NCI-H146 (cell line): ENCODE measurements at regions not wholly inside any gene's neighbourhood (a gene's known extent, or its start where the extent isn't known, plus 50 kb on each side); places are given as distances from the start of the nearest gene placed in this dataset.
"Not testable (repeated sequence)": the region's sequence is repeated elsewhere in the genome, so short reads cannot be mapped to it uniquely, and the experiment has no call there.

Experiments used
- DNase-seq: peaks from one replicate; lab custom pipeline; 2025; lab: John Stamatoyannopoulos, UW

DNA sequence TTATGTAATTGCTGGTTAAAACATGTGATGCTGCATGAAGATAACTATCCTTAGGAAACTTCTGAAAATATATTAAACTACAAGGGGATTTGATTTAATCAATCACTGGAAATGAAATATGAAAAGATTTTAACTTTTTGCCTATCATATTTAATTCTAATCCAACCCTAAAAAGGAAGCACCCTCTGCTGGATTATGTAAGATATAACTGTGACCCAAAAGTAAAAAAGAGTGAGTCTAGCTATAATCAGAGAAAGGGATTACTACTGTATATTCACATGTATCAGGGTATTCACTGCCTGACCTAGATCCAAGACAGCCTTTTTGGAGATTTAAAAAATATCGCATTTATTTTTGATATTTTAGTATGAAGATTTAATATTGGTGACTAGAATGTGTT lies 295.5 kb downstream of the MDFIC start:
- DNase-seq: no peak

DNA sequence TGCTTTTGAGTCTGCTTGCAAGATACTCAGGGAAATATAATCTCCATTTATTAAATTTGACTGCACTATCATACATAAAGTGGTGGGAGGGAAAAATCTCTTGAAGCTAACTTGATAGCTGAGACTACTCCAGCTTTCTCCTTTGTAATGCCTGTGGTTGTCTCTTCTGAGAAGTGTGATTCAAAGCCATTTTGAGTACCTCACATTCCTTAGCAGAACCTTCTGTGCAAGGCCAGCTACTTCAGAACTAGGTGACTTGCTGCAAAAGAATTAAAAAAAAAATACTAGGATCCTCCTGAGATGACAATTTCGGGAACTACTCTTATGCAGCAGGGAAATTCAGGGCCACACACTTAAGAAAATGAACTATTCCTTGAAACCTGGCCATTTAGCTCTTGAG lies 294.8 kb downstream of the MDFIC start:
- no peak for DNase-seq

DNA sequence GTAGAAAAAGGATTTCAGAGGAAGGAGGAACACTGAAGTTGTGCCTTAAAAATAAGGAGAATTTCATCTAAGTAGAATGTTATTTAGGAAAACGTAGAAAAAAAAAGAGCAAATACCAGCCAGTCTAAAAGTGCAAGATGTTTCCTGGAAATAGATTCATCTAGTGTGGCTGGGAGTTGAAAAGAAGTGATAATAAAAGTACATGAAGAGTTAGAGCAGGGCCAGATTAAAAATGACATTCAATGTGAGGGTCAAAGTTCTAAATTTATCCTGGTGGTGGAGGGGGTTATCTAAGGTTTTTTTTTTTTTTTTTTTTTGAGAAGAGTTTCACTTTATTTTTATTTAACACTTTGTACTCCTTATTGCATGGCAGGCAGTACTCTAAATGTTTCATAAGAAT lies 289.3 kb downstream of the MDFIC start:
- no peak for DNase-seq

DNA sequence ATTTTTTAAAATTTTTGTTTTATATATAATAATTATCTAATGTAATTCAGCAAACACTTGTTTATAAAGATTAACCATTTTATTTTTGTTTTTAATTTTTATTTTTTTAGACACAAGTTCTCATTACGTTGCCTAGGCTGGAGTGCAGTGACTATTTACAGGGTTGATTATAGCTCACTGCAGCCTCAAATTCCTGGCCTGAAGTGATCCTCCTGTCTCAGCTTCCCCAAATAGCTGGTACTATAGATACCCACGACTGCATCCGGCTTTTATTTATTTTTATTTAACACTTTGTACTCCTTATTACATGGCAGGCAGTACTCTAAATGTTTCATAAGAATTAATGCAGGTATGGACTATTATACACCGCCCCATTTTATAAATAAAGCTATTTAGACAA lies 288.7 kb downstream of the MDFIC start:
- DNase-seq: no peak

DNA sequence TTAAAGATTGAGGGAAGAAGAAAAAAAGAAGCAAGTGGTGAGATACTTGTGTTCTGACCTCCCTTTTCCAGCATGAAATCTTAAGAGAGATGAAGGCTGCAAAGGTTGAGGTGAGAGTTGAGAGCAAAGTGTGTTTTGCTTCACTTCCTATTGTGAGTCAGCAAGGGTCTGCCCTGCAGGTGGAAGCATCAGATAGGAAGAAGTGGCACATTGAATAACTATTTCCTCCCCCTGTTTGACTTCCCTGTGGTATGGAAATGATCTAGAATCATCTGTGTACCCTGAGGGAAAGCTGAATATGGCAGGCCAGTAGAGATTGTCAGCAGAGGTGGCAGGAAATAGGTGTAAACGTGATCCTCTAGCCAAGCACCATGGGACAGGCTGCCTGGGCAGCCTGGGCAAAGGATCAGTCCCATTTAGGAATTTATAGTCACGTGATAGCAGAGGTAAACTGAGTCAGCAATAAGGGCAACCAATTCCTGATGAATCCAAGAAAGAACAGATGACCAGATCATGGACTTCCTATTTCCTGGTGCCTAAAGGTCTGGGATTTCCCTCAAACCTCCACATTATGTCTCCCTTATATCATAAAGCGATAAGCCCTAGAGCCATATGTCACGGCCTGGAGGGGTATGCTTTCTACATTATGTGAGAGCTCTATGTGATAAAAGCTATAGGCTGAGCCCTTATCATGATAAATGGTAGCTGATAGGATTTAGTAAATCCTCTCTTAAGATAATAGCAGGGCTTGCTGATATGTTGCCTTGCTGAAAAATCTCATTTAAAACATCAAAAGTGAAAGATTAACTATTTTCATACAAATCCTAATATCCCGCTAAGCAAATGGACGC lies 287.0 kb downstream of the MDFIC start:
- DNase-seq: no peak

DNA sequence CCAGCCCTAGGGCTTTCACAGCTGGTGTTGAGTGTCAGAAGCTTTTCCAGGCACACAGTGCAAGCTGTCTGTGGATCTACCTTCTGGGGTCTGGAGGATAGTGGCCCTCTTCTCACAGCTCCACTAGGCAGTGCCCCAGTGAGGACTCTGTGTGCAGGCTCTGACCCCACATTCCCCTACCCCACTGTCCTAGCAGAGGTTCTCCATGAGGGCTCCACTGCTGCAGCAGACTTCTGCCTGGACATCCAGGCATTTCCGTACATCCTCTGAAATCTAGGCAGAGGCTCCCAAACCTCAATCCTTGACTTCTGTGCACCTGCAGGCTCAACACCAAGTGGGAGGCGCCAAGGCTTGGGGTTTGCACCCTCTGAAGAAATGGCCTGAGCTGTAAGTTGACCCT lies 284.5 kb downstream of the MDFIC start:
- not testable (repeated sequence) for DNase-seq

DNA sequence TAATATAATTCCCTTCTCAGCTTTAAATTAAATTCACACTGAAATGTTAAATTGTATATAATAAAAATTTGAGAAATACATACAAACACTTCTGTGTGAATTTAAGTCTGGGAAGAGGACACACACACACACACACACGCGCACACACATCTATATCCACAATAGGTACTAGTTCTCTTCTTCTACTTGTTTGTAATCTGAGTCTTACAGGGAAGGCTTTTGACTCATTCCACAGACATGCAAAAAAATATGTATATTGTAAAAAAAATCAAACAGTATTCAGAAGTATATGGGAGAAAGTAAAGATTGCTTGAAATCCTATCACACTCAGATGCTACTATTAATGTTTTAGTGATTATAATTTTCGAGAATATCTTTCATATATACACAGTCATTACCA lies 276.2 kb downstream of the MDFIC start:
- DNase-seq: no peak

DNA sequence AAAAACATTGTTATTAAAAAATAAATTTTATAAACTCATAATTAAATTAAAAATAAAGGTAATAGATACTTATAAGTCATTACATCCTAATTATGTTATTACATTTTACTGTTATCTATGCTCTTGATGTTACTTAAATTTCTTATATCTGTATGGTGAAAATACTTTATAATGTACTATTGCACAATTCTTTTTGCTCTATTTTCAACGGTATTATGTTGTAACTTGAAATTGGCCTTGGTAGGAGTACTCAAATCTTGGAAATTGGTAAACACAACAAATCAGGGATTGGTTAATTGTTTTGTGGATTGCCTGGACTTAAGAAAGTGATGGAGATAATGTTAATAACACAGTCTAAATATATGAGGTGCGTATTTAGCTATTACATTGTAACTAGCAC lies 273.3 kb downstream of the MDFIC start:
- DNase-seq: no peak

DNA sequence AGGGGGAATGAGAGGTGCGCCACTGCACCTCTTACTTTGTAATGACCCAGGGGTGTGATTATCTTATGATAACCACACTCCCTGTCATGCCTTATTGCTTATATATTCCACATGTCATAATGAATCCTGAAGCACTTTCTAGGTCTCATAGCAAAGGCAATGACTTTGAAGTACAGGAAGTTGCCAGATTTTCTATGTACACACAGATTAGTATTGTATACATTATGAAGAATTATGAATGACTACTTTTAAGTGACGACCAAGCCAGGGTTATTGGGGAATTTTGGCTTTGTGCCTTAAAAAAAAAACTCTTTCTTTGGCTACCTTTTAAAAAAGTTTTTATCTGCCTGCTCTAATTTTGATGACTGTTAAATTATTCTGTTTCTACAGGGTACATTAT lies 269.6 kb downstream of the MDFIC start:
- DNase-seq: no peak

DNA sequence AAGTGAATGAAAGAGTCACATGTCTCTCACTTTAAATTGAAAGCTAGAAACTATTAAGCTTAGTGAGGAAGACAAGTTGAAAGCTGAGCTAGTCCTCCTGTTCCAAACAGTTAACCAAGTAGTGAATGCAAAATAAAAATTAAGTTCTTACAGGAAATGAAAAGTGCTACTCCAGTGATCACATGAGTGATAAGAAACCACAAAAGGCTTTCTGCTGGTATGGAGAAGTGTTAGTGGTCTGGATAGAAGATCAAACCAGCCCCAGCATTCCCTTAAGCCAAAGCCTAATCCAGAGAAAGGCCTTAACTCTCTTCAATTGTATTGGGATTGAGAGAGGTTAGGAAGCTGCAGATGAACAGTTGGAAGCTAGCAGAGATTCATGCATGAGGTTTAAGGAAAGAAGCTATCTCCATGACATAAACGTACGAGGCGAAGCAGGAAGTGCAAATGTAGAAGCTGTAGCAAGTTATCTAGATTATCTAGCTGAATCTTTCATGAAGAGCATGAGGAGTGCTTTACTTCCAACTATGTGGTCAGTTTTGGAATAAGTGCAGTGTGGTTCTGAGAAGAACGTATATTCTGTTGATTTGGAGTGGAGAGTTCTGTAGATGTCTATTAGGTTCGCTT lies 261.6 kb downstream of the MDFIC start:
- DNase-seq: no peak

DNA sequence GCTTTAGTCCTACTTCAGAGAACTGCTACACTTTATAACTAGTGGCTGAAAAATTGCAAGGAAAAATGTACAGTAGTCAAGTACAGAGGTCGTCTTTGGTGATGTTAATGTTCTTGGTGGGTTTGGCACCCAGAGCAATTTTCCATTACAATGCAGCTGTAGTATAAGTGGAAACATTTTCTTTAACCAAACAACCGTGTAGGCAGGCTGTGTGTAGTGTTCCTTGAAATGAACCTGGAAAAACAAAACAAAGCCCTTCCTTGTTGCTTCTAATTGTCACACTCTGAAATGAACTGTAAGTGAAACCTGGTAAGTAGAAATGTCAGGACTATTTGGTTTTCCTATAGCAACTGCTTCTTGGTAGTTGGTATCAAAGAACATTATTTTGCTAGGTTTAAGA lies 256.9 kb downstream of the MDFIC start:
- no peak for DNase-seq

DNA sequence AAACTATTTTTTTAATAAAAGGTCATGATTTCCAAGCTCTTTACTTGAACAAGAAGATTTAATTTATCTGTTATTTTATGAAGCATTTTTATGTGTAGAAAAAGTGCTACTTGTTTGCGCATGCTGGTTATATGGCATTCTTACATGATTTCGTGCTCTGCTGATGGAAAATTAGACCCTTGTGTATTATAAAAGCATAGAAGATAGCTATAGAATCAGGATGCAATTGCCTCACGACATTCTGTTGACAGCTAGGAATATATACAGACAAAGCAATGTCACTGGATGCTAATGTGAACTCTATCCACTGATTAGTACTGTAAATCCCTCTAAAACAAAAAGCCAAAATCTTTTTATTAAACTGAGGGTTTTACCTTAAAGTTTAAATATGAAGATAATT lies 255.9 kb downstream of the MDFIC start:
- no peak for DNase-seq

DNA sequence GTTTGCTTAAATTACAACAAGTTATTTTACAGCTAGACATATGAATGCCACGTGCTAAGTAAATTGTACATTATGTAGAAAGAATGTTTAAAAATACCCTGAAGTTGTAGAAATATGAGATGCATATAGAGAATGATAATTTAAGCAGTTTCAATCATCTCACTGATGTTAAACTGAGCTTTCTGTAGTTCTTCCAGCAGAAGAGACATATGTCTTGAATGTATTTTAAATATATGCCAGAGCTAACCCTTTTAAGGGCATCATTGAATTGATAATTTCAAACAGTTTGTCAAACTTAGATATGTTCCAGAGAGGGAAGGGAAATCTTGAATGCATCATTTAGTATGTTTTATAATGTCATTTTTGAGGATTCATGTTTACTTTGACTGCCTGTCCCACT lies 255.2 kb downstream of the MDFIC start:
- no peak for DNase-seq

DNA sequence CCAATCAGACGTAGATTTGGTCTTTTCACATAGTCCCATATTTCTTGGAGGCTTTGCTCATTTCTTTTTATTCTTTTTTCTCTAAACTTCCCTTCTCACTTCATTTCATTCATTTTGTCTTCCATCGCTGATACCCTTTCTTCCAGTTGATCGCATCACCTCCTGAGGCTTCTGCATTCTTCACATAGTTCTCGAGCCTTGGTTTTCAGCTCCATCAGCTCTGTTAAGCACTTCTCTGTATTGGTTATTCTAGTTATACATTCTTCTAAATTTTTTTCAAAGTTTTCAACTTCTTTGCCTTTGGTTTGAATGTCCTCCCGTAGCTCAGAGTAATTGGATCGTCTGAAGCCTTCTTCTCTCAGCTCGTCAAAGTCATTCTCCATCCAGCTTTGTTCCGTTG lies 250.5 kb downstream of the MDFIC start:
- DNase-seq: not testable (repeated sequence)

DNA sequence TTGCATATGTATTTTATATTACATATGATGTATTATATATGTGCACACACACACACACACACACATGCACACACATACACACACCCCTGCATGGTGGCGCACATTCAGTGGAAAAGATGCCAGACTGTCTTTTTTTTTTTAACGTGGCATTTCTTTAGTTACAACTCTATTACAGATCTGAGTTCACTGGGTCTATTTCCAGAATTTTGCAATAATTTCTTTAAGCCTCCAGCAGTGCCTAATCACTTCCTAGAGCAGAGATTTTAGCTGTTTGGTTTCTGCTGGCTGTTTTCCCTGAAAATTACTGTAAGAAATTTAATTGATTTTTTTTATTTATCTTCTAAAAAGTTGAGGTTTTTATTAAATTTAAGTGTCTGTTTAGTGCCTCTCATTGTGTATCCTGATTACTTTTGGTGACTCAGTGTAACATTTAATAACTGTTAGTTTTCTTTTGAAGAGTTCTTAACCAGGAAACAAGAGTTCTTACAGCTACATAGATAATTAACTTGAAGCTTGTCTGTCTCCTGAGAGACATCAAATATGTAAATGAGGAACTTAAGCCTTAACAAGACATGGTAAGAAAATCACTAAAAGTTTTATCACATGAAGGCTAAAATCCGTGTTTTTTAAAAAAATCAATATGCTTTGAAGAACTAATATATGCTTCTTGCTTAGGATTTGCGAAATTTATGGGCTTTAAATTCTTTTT lies 232.0 kb downstream of the MDFIC start:
- DNase-seq: no peak

DNA sequence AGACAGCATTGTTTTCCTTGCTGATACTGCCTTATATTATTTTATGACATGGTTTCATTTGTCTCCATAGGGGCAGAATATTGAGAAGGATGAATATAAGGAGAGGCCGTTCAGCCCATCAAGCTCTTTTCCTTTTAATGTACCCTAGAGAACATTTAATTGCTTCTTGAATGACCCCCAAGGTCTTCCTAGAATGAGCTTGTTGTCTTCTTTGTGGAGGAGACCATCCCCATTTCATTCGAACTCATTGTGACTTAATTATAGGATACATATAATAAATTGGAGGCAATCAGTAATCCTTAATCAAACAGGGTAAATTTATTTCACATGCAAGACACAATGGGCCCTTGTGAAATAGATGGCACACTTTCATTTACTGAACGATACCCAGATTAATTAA lies 231.3 kb downstream of the MDFIC start:
- DNase-seq: no peak

DNA sequence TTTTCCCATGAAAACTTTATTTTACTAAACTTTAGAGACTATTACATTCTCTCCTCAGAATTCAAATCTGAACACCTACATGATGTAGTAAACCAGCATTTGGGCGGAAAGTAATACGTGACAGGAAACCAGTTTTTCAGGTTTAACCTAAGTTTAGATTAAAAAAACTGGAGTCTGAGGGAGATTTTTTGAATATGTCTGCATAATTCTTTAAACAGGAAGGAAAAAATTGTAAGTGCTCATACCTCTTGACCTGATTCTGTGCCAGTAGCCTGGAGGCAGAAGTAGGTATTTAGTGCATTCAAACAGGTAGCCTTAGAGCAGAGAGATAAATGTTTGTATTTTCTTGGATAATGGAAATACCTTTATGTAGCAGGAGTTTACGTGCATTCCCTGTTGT lies 224.3 kb downstream of the MDFIC start:
- DNase-seq: no peak

DNA sequence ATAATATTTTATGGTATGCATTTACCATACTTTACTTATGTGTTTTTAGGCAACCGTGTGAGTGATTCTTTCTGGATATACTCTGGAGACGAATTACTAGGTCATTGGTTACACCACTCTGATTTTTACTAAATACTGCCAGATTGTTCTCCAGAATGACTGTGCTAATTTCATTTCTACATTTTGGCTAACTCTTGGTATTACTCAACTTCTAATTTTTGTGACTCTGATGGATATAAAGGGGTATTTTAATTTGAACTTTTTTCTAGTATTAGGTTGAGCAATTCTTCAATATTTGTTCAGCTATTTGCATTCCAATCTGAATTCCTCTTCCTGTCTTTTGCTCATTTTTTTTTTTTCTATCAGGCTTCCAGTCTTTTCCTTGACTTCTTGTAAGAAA lies 223.6 kb downstream of the MDFIC start:
- no peak for DNase-seq

DNA sequence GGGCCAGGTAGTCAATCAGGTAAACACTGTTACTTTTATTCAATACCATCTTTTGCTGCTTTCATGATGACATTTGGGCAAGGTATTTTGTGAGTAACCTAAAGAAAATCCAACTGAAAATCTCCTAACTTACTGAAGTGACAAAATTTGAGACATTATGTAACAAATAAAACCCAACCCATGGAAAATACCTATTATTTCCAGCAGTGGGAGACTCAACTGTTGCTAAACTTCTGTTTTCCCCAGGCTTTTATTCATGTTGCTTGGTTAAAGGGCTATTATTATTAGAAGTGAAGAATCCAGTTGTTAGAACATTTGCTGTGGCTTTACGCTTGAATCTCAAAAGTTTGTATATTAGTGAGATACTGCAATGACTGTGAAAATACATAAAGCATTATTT lies 215.9 kb downstream of the MDFIC start:
- no peak for DNase-seq

DNA sequence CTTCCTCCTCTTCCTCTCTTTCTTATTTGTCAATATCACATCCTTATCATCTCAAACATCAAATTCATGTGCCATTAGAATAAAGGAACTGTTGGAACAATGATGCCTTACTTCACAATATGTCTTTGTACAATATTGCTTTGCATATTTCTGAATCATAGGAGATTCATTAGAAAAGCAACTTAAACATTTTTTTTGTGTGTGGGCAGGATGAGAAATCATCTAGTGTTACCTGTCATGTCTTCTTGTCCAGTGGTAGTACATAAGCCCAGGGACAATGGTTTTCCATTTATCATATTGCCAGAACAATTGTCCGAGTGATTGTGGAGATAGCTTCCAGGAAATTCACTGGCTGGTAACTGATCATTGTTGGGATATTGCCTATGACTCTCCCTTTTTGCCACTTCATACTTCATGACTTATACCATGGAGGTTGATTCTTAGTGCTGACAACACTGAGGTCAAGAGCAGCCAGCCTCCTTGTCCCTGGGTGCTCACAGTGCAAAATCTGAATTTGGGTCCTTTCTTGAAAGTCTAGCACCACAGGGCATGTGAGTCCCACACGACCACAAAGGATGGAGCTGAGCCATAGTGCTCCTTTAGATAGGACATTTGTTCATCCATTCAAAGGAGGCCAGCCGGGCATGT lies 215.0 kb downstream of the MDFIC start:
- no peak for DNase-seq

DNA sequence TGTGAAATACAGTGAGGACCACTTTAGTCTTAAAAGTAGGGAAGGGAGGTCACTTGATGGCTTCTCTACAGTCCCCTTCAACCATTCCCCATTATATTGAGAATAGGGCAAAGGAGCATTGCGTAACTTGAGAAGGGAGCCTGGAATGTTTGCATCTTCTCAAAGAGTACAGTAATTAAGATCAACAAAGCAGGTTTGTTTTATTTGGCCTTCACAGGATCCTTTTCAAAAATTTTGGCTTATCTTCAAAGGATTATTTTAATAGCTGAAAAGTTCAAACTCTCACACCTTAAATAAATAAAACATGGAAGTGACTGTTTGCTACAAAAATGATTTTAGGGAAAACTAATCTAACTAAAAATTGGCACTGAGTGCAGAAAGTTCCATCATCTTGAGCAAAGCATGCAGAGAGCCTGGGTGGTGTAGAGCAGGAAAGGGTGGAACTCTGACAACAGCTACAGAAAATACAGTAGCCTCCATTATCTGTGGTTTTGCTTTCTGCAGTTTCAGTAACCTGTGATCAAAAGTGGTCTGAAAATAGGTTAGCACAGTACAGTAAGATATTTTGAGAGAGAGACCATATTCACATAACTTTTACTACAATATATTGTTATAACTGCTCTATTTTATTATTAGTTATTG lies 214.0 kb downstream of the MDFIC start:
- DNase-seq: no peak

DNA sequence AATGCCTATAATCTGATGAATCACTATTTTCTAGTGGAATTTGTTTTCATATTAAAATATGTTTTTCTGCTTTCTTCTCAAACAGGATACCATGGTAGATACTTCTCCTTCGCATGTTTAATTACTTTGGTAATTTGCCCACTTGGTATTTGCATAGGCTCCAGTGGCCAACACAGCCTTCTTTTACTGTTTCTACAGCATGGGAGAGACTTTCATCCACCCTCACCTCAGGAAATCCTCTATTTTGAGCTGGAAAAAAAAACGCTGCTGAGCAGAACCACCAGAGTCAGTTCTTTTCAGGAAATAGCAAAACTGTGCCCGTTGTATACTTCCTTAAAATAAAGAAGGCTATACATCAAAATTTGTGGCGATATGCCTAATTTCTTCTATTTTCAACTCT lies 213.3 kb downstream of the MDFIC start:
- DNase-seq: no peak
